HG02938 (cell line): ENCODE measurements at regions not wholly inside any gene's neighbourhood (a gene's known extent, or its start where the extent isn't known, plus 50 kb on each side); places are given as distances from the start of the nearest gene placed in this dataset.

ENCODE experiments used
- ATAC-seq: cut with Tn5 transposase; IDR thresholded peaks from one replicate; pipeline ENCODE4 v1.9.1; 2021; ENCODE audit warnings: mild to moderate bottlenecking, moderate library complexity; ENCODE audit not compliant: unreplicated experiment

GRCh38 chr12:24561882-24562770 is 386.8 kb downstream of the BCAT1 start:
- no peak for ATAC-seq

GRCh38 chr12:24561411-24561871 is 387.5 kb downstream of the BCAT1 start:
- no peak for ATAC-seq

- no peak for ATAC-seq
Measured at GRCh38 chr12:24560831-24561271, 388.1 kb downstream of the BCAT1 start.

- no peak for ATAC-seq
Measured at GRCh38 chr12:24560192-24560775, 388.6 kb downstream of the BCAT1 start.

DNA sequence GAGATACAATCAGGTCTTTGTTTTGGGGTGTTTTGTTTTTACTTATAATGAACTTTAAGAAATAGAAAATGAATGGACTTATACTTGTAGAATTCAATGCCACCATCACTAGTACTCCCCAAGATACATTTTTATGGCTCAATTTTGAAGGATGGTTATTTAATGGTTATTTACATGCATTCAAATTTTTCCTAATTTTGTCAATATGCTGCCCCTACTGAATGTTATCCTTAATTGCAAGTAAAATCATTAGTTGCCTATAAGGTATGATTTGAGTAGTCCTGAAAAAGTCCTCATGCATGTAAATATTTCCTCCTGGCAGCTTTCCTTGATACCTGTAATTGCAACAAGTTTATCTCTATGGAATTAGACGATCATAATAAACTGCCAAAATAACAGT is 391.2 kb downstream of the BCAT1 start:
- no peak for ATAC-seq

DNA sequence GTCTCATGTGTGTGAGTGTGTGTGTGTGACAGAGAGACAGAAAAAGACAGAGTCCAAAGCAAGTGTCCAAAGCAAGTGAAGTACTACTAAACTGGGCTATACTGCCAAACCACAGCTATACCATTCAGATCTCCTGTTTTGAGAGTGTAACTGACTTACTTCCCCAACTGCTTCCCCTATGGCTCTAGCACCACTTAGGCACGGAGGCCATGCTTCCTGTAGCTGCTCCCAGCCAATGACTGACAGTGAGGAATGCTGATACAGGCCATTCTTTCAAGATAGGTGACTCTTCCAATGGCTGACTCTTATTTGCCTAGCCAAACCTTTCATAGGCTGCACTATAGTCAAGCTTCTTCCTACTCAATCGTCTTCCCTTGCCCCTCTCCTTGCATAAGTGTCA is 393.2 kb downstream of the BCAT1 start:
- ATAC-seq, result no peak

DNA sequence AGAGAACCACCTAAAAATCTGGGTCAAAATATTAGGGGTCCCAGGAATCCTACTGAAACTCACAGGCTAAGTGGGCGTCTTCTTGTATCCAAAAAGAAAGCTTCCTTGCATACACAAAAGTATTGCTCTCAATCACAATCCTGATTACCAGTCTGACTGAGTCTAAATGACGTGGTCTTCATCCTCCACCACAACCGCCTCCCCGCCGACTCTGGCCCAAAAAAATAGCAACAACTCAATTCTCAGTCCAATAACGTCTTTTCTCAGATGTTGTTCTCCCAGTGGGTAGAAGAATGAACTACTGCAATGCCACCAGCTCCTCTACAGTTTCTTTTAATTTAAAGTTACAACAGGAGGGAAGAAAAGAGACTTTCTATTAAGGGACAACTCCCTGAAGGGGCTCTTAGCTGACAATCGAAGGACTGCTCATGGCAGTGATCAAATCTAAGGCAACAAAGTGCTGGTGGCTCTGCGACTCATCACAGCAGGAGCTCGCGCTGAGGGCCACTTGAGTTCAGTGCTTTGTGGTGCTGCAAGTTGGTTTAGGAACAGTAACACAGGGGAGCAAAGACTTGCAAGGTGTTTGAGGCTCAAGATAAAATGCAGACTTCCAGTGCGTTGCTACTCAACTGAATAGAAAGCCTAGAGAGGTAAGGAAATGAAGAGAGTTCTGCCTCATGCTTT is 394.1 kb downstream of the BCAT1 start:
- no peak for ATAC-seq

DNA sequence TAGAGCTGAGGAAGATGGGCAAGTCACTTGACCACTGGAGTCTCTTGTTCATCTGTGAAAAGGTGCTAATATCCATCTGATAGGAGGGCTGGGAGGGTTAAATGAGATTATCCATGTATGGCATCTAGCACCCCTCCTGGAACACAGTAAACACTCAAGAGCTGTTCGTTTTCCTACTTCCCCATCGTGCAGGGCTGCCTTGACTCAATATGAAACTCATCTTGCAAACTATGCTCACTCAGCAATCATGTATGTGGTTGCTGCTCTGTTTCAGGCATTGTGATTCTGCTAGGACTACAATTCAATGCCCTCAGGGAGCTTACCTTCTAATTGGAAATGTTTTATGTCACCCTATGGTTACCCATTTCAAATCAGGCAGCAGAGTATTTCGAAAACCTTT is 395.6 kb downstream of the BCAT1 start:
- ATAC-seq, result no peak

GRCh38 chr12:24551163-24551786 is 397.6 kb downstream of the BCAT1 start:
- no peak for ATAC-seq

DNA sequence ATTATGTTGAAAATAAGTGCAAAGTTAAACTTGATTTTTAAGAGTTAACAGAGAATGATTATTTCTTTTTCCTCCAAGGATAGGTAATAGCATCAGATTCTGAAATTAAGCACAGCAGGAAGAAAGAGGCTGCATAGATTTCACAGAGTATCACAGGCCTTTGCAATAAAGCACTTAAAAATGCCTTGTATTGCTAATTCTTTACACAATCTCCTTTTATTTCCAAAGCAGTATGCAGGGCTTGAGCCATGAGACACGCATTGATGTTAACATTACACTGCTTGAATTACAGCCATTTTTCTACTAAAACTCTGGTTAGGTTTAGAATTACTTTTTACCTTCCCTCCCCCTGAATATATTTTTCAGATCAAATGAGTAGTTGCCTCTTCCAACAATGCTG is 398.3 kb downstream of the BCAT1 start:
- ATAC-seq, result no peak

- ATAC-seq, result no peak
Measured at GRCh38 chr12:24546661-24547060, 402.2 kb downstream of the BCAT1 start.

DNA sequence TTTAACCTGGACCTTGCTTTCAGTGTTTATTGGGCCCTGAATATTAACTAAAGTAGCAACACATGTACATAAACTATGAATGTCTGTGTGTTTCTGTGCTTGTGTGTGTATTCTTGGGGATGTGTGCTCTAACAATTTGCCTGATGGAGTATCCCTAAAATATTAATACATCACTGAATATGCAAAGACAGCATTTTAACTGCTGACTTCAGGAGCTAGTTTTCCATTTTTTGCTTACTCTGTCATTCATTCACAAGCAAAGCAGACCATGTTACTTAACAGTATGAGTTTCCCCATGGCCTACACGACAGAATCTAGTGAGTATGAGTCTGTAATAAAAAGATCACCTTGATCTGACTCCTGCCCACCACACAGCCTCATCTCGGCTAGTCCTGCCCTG is 402.8 kb downstream of the BCAT1 start:
- ATAC-seq, result no peak

DNA sequence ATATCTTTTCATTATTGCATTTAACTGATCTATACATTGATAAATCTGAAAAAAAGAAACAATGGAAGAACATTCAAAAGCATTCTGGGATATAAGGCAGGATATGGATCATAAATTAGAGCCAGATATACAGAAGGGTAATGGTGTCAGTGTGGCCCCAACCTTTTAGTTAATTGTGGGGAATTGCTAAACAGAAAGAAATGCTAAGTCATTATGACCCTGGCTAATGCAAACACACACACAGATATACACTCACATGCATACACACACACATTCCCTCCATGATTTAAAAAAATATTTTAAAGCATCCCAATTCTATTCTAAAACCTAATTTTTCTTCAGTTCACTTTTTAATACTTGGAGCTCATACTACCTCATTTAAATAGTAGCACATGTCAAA is 404.5 kb downstream of the BCAT1 start:
- ATAC-seq, result no peak

GRCh38 chr12:24541193-24541871 is 407.6 kb downstream of the BCAT1 start:
- ATAC-seq, result no peak

DNA sequence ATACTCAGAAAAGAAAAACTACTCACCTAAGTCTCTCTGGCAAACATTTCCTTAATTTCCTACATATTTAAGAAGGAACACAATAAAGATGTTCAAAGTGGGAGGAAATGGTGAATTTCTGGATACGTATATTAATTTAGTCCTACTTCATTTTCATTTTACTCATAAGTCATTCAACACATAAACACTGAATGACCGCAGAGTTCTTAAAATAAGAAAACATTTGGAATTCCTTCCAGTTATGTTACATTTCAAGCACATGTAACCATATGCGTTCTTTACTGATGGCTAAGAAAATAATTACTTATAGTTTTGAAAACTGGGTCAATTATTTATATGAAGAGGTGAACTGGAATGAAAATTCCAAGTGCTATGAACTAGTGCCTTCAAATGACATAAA is 409.3 kb downstream of the BCAT1 start:
- no peak for ATAC-seq

- ATAC-seq, result no peak
Measured at GRCh38 chr12:24537083-24537860, 411.6 kb downstream of the BCAT1 start.

- no peak for ATAC-seq
Measured at GRCh38 chr12:24535334-24536069, 413.4 kb downstream of the BCAT1 start.

DNA sequence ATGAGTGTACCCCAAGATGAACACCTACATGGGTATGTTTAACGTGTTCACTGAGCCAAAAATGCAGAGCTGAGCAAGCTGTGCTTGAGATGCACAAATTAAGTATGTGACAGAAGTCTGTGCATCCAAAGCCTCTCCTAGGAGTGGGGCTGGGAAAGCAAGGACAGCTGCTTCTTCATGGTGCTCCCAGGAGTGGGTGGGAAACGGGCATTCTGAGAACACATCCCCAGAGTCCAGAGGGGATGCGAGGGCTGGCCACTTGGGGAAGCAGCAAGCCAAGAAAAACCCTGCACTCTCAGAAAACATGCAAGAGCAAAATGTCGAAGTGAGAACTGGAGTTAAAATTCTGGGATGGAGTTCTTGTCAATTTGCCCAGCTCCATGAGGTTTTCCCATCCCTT is 414.3 kb downstream of the BCAT1 start:
- ATAC-seq, result no peak

GRCh38 chr12:24533716-24534352 is 415.1 kb downstream of the BCAT1 start:
- no peak for ATAC-seq
